Muscle of back (tissue), 3 donors: ENCODE measurements at regions not wholly inside any gene's neighbourhood (a gene's known extent, or its start where the extent isn't known, plus 50 kb on each side); places are given as distances from the start of the nearest gene placed in this dataset.
"Not testable (repeated sequence)": the region's sequence is repeated elsewhere in the genome, so short reads cannot be mapped to it uniquely, and the experiment has no call there.

Experiments used
- DNase-seq, 3 donors: peaks; one replicate each; pipeline versions ENCODE4 v3.0.0 to v3.0.0-alpha.2; 2013

DNA sequence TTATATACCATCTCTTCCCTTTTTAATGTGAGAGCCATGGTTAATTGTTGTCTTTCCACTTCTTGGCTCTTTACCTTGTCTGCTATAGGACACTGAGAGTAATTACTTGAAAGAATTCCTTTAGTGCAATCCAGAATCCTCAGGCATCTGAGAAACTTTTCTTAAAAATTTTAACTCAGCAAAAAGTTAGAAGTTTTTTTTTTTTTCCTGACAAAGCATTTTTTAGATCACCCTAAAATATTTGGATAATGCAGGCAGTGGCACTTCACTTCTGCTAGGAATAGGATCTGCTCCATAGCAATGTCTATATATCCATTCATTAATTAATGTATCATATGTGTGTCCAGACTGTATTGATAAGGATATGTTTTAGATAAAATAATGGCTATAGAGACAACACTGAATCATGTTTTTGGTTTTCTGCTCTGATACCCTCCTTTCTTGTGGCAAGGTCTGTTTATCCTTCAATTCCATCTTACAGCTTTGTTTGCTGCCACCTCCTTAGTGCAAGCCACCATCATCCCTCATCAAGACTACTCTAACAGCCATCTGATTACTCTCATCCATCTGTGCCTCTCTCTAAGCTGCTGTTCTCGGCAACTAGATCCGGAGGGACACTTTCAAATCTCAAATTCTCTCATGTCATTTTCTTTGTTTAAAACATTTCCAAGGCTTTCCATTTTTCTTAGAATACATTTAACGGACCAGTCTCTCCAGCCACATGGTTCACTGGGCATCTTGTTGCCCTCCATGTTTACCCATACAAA is 563.5 kb downstream of the EDEM1 start:
- DNase-seq = no peak

GRCh38 chr3:5754602-5755001 is 567.1 kb downstream of the EDEM1 start:
- no peak for DNase-seq

DNA sequence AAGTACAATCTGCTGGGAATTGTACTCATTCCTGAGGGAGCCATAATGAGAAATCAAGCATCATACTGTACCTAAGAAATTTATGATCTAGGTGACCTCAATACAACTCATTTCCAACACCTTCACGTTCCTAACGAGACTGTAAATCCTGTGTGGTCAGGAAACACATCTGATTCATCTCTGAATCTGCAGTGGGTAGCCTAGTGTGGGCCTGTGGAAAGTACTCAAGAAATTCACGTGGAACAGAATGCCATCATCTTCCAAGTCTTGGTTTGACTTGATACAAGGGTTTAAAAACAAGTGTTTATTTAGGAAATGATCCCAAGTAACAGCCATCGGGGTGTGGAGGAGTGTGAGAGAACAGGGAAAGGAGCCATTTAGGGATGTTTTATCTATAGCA is 568.9 kb downstream of the EDEM1 start:
- DNase-seq = no peak

DNA sequence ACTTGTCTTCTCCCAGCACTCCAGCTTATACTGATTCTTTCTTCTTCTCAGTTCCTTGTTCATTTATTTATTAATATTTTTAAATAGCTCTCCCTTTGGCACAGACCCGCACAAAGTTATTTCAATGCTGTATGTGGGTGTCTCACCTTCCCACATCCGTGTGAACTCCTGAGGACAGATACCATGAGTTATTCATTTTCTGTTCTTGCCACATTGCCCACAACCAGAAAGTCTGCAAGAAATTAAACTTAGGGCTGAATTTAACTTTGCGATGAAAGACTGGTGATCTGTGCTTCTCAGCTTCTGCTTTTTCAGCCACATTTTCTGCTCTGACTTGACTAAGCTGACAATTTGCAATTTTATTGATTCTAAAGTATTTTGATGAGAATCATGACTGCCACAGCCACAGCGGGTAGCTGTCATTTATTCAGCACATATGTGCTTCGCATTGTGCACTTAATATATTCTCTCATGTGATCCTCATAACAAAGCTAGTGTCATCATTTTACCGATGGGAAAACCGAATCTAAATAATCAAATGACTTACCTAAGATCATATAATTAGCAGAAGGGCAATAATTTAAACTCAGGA is 569.8 kb downstream of the EDEM1 start:
- DNase-seq = no peak

DNA sequence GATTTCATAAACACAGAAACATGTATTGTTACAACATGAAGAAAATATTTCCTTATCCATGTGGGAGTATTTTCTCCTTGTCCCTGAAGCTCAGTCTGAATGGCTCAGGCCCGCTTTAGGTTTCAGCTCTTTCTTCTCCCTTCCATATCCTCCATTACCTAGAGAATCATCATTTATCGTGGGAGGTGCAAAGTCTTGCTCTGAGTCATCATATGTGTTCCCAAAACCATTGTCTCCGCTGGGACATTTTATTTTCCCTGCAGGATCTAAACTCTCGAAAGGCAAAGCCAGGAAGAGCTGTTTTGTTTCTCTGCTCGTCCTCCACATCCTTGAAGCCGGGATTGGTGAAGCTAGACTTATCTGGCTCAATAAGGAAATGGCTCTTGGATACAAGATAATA is 571.2 kb downstream of the EDEM1 start:
- no peak for DNase-seq

DNA sequence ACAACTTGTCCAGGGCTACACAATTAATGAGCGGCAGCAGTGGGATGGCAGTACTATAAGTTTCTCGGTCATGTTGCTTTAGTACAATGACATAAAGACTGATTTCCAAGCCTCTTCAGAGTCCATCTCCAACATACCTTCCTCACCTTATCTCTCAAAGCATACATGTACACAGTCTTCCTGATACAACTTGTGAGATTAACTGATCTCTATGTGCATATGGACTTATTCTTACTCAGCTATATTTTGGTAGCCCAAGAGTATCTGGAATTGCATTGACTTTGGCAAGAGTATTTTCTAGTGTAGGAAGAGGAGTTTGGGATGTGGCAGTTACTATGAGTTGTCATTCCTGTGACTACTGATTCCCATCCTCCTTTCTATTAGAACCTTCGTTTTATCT is 575.0 kb downstream of the EDEM1 start:
- DNase-seq = no peak

- no peak for DNase-seq
Observed at GRCh38 chr3:5766848-5767247, 579.3 kb downstream of the EDEM1 start.

- DNase-seq = peak in 2 of 3 donors; percentile 29 to 52
Observed at GRCh38 chr3:5767304-5767703, 579.8 kb downstream of the EDEM1 start.

DNA sequence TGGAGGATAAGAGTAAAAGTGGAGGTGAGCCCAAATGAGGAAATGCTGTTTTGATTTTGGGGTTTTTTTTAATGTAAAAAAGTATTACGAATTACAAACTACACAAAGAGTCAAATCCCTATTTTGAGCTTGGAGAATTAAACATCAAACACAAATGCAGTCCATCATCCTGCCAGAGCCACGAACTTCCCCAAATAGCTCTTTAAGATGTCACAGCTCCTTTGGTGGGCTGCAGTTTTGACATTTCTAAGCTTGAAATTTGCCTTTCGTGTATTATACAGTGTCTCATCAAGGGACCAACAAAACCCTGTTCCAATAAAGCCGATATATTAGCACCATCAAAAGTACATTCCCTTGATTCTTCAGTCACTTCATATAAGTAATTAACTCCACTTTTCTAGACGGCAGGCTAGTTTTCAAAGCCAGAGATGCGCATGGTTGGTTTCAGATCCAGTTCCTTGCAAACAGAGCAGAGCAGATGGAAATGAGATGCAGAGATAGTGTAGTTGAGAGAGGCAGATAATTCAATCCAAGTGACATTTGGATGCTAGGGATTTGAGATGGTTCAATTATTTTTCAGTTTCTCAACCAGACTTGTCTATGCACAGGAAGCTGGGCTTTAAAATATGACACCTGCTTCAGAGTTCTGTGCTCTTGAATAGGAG is 580.9 kb downstream of the EDEM1 start:
- no peak for DNase-seq

GRCh38 chr3:5769825-5770224 is 582.3 kb downstream of the EDEM1 start:
- DNase-seq = no peak

DNA sequence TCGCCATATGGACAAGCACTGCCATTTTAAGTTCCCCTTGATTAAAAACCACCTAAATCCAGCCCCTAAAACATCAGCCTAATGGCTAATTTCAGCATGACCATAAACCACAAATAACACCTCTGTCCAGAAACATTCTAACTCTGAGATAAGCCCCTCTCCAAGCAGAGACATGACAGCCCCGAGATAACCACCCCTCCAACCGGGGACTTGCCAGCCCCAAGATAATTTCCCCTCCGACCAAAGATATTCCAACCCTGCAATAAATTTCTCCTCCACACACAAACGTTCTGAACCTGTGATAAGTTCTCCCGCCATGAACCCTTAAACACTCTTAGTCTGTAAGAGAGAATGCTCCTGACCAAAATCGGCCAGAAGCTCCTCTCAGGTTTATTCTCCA is 586.8 kb downstream of the EDEM1 start:
- DNase-seq = no peak

- not testable (repeated sequence) for DNase-seq
Observed at GRCh38 chr3:5775100-5775499, 587.6 kb downstream of the EDEM1 start.

DNA sequence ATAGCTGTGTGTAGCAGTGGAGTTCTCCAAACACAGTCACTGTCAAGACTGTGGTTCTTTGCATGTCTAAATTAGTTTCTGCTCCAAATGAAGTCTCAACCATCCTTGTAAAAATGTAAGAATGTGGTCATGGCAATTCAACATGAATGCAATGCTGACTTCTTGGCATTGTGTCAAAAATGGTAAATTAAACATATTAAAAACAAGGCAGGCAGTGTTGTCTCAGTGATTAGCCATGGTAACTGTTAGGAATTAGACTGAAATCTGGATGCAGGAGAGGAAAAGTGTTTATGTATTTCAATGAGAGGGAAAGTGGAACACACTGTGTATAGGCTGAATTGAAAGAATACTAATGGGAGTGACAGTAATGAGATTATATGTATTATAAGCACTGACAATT is 597.2 kb downstream of the EDEM1 start:
- DNase-seq = no peak

GRCh38 chr3:5787861-5788488 is 600.5 kb downstream of the EDEM1 start:
- DNase-seq = peak; percentile 37 to 80 (median 52)

DNA sequence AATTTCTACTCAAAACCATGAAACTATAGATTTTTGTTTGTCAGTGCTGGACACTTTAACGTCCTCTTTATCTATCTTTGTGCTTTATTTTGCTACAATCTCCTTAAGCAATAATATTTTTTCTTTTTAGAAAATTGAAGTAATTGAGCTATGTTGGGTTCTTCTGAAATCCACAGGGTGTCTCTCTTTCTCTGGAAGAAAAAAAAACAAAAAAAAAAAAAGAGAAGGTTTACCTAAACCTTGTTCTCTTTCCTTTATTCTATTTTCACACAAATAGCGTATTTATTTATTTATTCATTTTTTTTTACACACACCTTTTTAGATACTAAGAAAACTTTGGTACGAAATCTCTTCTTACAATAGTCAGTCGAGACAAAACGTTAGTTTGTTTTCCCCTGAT is 601.0 kb downstream of the EDEM1 start:
- no peak for DNase-seq

DNA sequence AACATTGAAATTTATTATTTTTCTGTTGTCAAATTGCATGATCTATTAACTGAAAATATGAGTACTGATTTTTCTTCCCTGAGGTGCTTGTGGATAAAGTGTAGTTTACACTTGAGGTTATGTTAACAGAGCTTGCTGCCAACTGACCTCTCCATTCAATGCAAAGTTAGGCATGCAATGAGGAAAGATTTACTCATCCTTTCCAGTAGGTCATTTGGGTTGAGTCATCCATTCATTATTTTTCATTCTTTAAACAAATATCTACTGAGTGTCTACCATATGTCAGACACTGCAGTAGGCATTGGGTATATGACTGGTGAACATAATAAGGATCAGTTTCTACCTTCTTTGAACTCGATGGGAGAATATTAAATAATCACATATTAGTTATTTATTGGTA is 604.1 kb downstream of the EDEM1 start:
- no peak for DNase-seq

DNA sequence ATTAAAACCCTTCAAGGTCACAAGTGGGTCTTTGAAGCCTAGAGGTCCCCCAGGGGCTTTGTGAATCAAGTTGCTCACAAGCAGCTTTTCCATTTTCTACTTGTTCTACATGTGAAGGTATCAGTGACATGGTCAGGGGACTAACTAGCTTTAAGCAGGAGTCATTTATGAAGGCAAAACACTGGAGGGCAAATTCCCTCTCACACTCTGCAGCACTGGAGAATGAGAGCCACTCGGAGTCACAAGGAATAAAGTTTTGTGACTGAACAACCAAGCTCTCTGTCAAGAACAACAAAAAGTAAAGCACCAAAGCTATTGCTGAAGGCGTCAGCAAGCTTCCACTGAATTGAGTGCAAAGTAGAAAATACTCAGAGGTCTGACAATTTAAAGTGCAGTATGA is 609.0 kb downstream of the EDEM1 start:
- DNase-seq = no peak

- DNase-seq = no peak
Observed at GRCh38 chr3:5798809-5799208, 611.3 kb downstream of the EDEM1 start.

DNA sequence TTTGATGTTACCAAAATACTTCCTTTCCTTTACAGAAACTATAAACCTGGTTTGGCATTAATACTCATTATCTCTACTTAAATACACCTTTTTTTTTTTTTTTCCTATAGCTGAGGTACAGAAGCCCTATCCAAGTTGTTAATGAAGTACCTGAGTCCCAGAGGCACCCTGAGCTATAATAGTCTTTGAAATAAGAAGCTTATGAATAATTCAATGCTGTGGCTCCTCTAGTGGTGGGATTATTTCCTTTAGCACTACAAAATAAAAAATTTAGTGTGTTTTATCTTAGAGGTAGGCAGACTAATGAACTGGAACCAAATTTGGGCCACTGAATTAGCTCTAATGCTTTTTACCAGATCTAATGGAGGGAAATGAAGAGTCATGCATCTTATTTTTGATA is 611.9 kb downstream of the EDEM1 start:
- DNase-seq = no peak

- DNase-seq = no peak
Observed at GRCh38 chr3:5800965-5801364, 613.5 kb downstream of the EDEM1 start.

DNA sequence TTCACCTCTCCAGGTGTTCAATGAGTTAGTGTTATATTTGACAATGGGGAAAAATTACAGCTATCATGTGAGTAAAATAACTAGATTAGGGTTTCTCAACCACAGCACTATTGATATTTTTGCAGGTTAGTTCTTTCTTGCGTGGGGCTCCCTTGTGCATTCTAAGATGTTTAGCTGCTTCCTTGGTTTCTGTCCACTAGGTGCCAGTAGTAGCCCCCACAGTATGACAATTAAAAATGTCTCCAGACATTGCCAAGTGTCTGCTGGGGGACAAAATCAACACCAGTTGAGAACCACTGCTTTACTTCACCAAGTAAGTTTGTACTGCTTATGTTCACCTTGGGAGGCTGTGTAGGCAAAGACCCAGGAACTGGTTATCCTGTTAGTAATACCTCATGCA is 618.7 kb downstream of the EDEM1 start:
- no peak for DNase-seq

- DNase-seq = peak; percentile 6 to 35 (median 9)
Observed at GRCh38 chr3:5809586-5810246, 622.2 kb downstream of the EDEM1 start.
